Keratinocyte (primary cell): ENCODE measurements at regions not wholly inside any gene's neighbourhood (a gene's known extent, or its start where the extent isn't known, plus 50 kb on each side); places are given as distances from the start of the nearest gene placed in this dataset.

Source experiments
- DNase-seq: peaks from one replicate; pipeline ENCODE4 v3.0.0-alpha.2; 2011; ENCODE audit warnings: low read depth, missing footprints, low spot score
- FAIRE-seq: peaks from 2 replicates; lab custom pipeline; 2011; peaks lifted over from hg19 to GRCh38; lab: Jason Lieb, UNC
- H2AFZ ChIP-seq: 2 replicates; pipeline ENCODE4 v1.6.0; 2012; ENCODE audit warnings: low read length, control low read depth, inconsistent platforms; ENCODE audit not compliant: control insufficient read depth
- H3K27ac ChIP-seq: 2 replicates; pipeline ENCODE4 v1.5.1; 2011; ENCODE audit warnings: low read length; ENCODE audit not compliant: control insufficient read depth, insufficient read depth
- H3K27me3 ChIP-seq: 3 replicates; pipeline ENCODE4 v1.6.0; 2011; ENCODE audit warnings: low read length; ENCODE audit not compliant: control insufficient read depth, insufficient read depth; ENCODE audit errors: extremely low read depth
- H3K36me3 ChIP-seq, 2 experiments: 2 replicates in 1 of 2; 3 replicates in 1 of 2; pipeline ENCODE4 v1.5.1; 2011; ENCODE audit warnings: low read length in 2 of 2, mild to moderate bottlenecking in 1 of 2; ENCODE audit not compliant: control insufficient read depth in 2 of 2, insufficient read depth in 2 of 2; ENCODE audit errors: extremely low read depth in 1 of 2
- H3K4me1 ChIP-seq: 3 replicates; pipeline ENCODE4 v1.5.1; 2011; ENCODE audit warnings: low read length; ENCODE audit not compliant: control insufficient read depth, insufficient read depth; ENCODE audit errors: extremely low read depth
- H3K4me2 ChIP-seq: 3 replicates; pipeline ENCODE4 v1.6.0; 2011; ENCODE audit warnings: low read depth, low read length; ENCODE audit not compliant: control insufficient read depth, insufficient read depth; ENCODE audit errors: extremely low read depth
- H3K4me3 ChIP-seq, 3 experiments: fragments of 200-600 bp in 1 of 3; sonication (generic) in 1 of 3; 2 replicates in 2 of 3; 3 replicates in 1 of 3; pipeline ENCODE4 v1.5.1; 2011 to 2016; ENCODE audit warnings: low read length in 3 of 3, mild to moderate bottlenecking in 3 of 3, control low read depth in 2 of 3, inconsistent platforms in 1 of 3, low read depth in 1 of 3, mixed read lengths in 1 of 3, mixed run types in 1 of 3, moderate library complexity in 1 of 3; ENCODE audit not compliant: control insufficient read depth in 2 of 3, insufficient read depth in 2 of 3; ENCODE audit errors: extremely low read depth in 1 of 3
- H3K79me2 ChIP-seq: 2 replicates; pipeline ENCODE4 v1.6.0; 2012; ENCODE audit warnings: low read length; ENCODE audit not compliant: control insufficient read depth, insufficient read depth
- H3K9ac ChIP-seq: 3 replicates; pipeline ENCODE4 v1.6.0; 2011; ENCODE audit warnings: low read length; ENCODE audit not compliant: control insufficient read depth, insufficient read depth; ENCODE audit errors: extremely low read depth
- H3K9me1 ChIP-seq: 3 replicates; pipeline ENCODE4 v1.6.0; 2011; ENCODE audit warnings: low read length; ENCODE audit not compliant: control insufficient read depth, insufficient read depth; ENCODE audit errors: extremely low read depth
- H3K9me3 ChIP-seq: 2 replicates; pipeline ENCODE4 v1.5.1; 2012; ENCODE audit warnings: low read depth, low read length; ENCODE audit not compliant: control insufficient read depth
- H4K20me1 ChIP-seq: 3 replicates; pipeline ENCODE4 v1.6.0; 2011; ENCODE audit warnings: low read length; ENCODE audit not compliant: control insufficient read depth, insufficient read depth; ENCODE audit errors: extremely low read depth
- EZH2 ChIP-seq: IDR thresholded peaks from one replicate; pipeline ENCODE4 v1.6.1; 2012; ENCODE audit warnings: inconsistent platforms, mild to moderate bottlenecking, low read length, moderate library complexity
- dilution Hi-C: fragments of 300-500 bp; cut with MboI; formaldehyde crosslinking; loops from one replicate; pipeline ENCODE4 v1.7.0; 2020; ENCODE audit warnings: low sequenced_read_pairs; ENCODE audit not compliant: extremely low pct_ligation_motif_present
- TF ChIP-seq, protein P1 (sequence below), 3 experiments: IDR thresholded peaks in 1 of 3; conservative IDR thresholded peaks in 1 of 3; optimal IDR thresholded peaks in 1 of 3; 2 replicates in 2 of 3; 3 replicates in 1 of 3; pipeline versions ENCODE3 to v1.5.1; 2011; ENCODE audit warnings: low read length in 3 of 3, mild to moderate bottlenecking in 3 of 3, moderate library complexity in 2 of 3, control low read depth in 1 of 3, inconsistent platforms in 1 of 3; ENCODE audit not compliant: insufficient read depth in 2 of 3; ENCODE audit errors: extremely low read depth in 1 of 3

DNA sequence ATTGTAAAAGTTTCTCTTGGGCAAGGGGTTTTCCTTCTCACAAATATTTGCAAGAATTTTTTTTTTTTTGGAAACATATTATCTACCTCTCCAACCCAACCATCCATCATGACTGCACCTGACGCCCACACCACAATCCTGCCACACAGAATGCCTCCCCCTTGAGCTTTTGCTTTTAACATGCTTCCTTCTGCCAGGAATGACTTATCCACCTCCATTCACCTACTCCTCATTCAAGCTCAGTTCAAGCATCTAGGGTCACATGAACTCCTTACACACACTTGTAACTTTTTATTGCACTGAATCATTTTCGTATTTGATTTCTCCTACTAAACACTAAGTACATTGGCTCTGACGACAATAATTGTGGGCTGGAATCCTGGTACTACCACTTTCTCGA, 660.1 kb upstream of the AUTS2 start:
- no peak for TF ChIP-seq EZH2
- TF ChIP-seq, protein P1, sequence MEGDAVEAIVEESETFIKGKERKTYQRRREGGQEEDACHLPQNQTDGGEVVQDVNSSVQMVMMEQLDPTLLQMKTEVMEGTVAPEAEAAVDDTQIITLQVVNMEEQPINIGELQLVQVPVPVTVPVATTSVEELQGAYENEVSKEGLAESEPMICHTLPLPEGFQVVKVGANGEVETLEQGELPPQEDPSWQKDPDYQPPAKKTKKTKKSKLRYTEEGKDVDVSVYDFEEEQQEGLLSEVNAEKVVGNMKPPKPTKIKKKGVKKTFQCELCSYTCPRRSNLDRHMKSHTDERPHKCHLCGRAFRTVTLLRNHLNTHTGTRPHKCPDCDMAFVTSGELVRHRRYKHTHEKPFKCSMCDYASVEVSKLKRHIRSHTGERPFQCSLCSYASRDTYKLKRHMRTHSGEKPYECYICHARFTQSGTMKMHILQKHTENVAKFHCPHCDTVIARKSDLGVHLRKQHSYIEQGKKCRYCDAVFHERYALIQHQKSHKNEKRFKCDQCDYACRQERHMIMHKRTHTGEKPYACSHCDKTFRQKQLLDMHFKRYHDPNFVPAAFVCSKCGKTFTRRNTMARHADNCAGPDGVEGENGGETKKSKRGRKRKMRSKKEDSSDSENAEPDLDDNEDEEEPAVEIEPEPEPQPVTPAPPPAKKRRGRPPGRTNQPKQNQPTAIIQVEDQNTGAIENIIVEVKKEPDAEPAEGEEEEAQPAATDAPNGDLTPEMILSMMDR (optimal IDR thresholded peaks at IDR 0.05 in 1 of 3, IDR thresholded peaks at IDR 0.05 in 1 of 3, conservative IDR thresholded peaks at IDR 0.05 in 1 of 3; ENCODE audit: extremely low read depth in 1 of 3, insufficient read depth in 2 of 3, low read length in 3 of 3) = no peak
- no peak overlapping the region for H3K9ac ChIP-seq
- dilution Hi-C loops = no loop called here
- DNase-seq (no peak), FAIRE-seq (no peak)
- H3K9me1 ChIP-seq = no peaks in the 10 kb centered on the region
- H3K4me1 ChIP-seq = no peaks in the 10 kb centered on the region
- H2AFZ ChIP-seq = no peak overlapping the region
- H3K27ac ChIP-seq = no peak overlapping the region
- no peaks in the 10 kb centered on the region for H3K79me2 ChIP-seq
- H3K4me3 ChIP-seq = no peak overlapping the region
- no peaks in the 10 kb centered on the region for H3K36me3 ChIP-seq
- no peaks in the 10 kb centered on the region for H3K27me3 ChIP-seq
- H3K9me3 ChIP-seq = peaks cover 3% of the 10 kb centered on the region
- no peak overlapping the region for H3K4me2 ChIP-seq
- H4K20me1 ChIP-seq = no peaks in the 10 kb centered on the region

DNA sequence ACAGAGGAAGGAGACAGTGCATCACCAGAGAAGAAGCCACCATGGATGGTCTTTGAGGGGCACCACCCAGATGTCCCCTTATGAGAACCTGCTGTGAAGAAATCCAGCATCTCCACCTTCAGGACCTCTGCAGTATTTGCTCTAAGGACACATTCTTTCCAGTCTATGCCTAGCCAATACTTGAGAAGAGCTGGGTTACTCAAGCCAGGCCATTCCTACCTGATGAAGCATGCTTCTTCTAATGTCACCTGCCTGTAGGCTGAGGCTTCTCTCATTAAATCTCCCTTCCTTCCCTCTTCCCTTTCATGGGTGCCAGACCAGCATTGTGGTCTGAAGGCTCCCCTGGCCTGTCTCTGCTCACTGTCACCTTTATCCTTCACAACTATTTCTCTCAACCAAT, 654.5 kb upstream of the AUTS2 start:
- Histone ChIP-seq H3K4me2 (no peak overlapping the region), H3K4me3 (no peak overlapping the region), H4K20me1 (no peaks in the 10 kb centered on the region), H3K9ac (no peak overlapping the region), H2AFZ (no peak overlapping the region), H3K27ac (no peak overlapping the region), H3K79me2 (no peaks in the 10 kb centered on the region), H3K4me1 (no peaks in the 10 kb centered on the region), H3K9me1 (no peaks in the 10 kb centered on the region), H3K27me3 (no peaks in the 10 kb centered on the region), H3K9me3 (peaks cover 3% of the 10 kb centered on the region), H3K36me3 (no peaks in the 10 kb centered on the region)
- DNase-seq (no peak), FAIRE-seq (no peak)
- no peak for TF ChIP-seq EZH2
- TF ChIP-seq, protein P1 (optimal IDR thresholded peaks at IDR 0.05 in 1 of 3, IDR thresholded peaks at IDR 0.05 in 1 of 3, conservative IDR thresholded peaks at IDR 0.05 in 1 of 3; ENCODE audit: extremely low read depth in 1 of 3, insufficient read depth in 2 of 3, low read length in 3 of 3) = no peak
- dilution Hi-C loops = no loop called here
